ENCODE measurements at regions not wholly inside any gene's neighbourhood (a gene's known extent, or its start where the extent isn't known, plus 50 kb on each side); places are given as distances from the start of the nearest gene placed in this dataset.

- TF ChIP-seq CTCF (IDR thresholded peaks at IDR 0.05 in 4 of 5, conservative IDR thresholded peaks at IDR 0.05 in 1 of 5): no peak
- TF ChIP-seq POLR2A (IDR thresholded peaks at IDR 0.05): no peak
Observed at GRCh38 chr12:94851396-94852028, 152.0 kb downstream of the NDUFA12 start.

Data from gastrocnemius medialis (tissue), 4 donors.